H4 (cell line): ENCODE measurements at regions not wholly inside any gene's neighbourhood (a gene's known extent, or its start where the extent isn't known, plus 50 kb on each side); places are given as distances from the start of the nearest gene placed in this dataset.

Experiments
- DNase-seq: peaks from one replicate; pipeline ENCODE4 v3.0.0-alpha.2; 2015; ENCODE audit warnings: low spot score

DNA sequence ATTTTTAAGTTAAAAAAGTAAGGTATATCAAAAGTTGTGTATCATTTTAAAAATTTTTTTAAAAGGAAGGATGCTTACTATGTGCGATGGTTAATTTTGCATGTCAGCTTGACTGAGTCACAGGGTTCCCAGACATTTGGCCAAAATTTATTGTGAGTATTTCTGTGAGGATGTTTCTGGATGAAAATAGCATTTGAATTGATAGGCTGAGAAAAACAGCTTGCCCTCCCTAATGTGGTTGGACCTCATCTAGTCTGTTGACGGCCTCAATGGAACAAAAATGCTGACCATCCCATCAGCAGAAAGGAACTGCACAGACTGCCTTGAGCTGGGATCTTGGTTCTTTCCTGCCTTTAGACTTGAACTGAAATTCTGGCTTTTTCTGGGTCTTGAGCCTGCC, 724.5 kb downstream of the NCAM2 start:
- DNase-seq, result no peak

DNA sequence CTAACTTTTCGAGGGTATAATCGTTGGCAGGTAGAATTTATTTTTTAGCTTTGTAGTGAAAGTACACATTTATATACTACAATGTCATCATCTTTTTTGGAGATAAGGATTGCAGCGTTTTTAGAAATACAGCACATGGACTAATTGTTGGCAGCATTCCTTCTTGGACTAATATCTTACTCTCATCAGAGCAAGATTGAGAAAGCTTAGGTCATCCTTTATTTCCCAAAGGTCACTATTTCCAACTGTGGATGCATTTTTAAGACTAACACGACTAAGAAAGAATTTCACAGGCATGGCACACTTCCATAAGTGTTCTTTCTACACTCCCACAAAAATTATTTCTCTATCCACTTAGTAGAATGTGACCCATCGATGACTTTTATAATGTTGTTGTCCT, 732.3 kb downstream of the NCAM2 start:
- no peak for DNase-seq

DNA sequence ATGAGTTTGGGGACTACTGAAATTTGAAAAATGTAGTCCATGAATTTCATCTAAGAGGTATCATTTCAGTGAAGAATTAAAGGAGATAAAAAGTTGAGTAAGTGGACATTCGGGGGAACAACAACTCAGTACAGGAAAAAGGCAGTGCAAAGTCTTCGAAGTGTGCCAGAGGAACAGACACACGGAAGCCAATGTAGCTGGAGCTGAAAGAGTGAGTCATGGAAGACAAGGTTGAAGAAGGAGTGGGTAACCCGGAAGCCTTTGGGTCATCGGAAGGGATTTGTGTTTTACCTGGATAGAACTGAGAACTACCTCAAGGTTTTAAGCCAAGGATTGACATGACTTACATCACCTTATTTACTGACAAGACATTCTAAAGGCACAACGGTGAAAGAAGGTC, 733.4 kb downstream of the NCAM2 start:
- DNase-seq, result no peak

DNA sequence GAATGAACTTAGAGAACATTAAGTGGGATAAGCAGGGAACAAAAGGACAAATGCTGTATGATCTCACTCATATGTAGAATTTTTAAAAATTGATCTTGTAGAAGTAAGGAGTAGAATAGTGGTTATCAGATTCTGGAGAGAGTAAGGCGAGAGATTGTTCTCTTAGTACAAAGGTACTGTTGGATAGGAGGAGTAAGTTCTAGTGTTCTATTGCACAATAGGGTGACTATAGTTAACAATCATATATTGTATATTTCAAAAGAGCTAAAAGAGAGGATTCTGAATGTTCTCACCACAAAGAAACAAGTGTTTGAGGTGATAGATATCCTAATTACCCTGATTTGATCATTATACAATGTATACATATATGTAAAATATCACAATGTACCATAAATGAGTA, 735.9 kb downstream of the NCAM2 start:
- no peak for DNase-seq

DNA sequence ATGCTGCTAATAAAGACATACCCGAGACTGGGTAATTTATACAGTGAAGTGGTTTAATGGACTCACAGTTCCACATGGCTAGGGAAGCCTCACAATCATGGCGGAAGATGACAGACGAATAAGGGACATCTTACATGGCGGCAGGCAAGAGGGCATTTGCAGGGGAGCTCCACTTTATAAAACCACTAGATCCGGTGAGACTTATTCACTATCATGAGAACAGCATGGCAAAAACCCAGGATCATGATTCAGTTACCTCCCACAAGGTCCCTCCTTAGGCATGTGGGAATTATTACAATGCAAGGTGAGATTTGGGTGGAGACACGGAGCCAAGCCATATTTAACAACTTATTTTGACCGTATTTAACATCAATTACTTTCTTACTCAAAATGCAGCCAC, 739.0 kb downstream of the NCAM2 start:
- DNase-seq, result no peak

DNA sequence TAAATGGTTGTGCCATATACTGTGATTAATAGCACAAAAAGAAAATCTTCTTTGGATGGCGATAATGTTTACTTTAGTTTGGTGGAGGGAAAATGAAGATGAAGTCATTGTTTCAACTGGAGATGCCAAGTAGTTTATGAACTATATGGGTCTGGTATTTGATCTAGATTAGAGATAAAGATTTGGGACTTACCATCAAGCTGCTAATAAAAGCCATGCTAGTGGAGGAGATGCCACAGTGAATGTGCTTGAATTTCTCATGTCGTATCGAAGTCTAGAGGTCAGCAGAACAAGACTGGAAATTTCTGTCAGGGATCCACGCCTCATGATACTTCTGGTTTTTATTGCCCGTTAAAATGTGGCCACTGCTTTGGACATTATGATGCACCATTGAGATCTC, 742.0 kb downstream of the NCAM2 start:
- no peak for DNase-seq

DNA sequence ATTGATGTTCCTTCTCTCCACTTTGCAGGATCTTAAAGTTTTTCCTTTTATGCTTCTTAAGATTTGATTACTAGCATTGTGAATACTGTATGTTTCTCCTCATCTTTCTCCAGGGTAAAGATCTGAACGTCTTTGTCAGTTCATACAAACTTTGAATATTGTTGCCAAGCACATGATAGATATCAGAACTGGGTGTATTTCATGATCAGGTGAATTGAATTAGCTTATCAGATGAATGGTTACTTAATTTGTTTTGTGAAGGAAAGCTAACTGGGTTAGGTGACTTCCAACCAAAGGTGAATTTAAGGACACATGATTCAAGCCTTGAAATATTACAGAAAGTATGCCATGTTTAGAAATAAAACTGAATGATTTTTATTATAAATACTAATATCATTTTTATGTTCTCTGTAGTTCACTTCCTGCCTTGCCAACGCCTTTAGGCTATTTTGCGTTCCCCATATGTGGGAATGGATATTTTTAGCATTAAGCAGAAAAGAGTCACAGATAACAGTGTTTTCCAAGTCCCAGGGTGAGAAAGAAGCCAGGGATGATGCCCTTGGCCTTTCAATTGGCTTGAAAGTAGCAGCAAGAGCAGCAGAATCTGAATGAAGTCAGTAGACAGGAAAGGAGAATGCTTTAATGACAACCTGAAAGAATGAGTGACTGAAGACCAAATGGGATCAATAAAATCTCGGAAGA, 752.1 kb downstream of the NCAM2 start:
- DNase-seq, result no peak

DNA sequence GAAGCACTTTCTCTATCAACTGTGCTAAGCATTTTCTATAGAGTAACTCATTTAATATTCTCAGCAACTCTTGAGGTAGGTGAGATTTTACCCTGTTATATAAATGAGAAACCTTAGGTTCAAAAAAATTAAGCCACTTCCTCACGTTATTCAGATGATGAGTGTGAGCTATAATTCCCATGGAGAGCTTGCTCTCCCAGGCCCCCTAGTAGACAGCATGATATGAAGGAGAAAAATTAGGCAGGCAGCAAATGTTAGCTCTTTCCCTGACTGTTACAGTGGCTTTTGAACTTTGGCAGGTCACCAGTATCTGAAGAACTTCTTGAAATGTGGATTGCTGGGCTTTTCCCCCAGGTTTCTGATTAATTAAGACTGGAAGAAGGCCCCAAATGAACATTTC, 753.1 kb downstream of the NCAM2 start:
- no peak for DNase-seq

DNA sequence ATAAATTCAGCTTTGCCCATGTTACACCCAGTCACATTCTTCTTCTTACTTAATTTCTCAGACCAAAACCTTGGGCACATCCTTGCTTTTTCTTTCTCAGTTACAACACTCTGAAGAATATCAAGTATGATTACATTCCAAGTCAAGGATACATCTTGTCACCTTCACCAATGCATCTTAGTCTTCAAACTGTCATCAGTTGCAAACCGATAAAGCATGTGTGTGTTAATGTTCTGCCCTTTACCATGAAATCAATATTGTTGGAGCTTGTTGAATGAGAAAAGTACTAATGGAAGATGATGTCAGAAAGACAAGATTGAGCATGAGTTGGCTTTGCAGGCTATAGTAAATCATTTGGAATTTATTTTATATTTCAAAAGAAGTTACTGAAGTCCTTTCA, 764.6 kb downstream of the NCAM2 start:
- no peak for DNase-seq

DNA sequence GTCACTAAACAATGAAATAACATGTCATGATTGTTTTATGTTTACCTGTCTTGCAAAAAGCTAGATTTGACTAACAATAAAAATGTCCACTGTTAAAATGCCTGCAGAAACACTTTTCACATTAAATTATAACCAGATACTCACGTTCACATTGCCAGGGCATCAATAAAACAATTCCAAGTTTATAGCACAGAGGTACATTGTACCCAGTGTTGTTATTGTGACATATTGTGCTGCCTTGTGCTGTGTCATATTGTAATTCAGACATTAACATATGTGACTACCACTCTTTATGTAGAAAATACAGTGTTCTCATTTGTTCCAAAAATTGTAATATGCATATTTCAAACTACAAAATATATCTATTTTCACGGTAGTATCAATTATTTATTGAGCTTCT, 766.1 kb downstream of the NCAM2 start:
- DNase-seq, result no peak

DNA sequence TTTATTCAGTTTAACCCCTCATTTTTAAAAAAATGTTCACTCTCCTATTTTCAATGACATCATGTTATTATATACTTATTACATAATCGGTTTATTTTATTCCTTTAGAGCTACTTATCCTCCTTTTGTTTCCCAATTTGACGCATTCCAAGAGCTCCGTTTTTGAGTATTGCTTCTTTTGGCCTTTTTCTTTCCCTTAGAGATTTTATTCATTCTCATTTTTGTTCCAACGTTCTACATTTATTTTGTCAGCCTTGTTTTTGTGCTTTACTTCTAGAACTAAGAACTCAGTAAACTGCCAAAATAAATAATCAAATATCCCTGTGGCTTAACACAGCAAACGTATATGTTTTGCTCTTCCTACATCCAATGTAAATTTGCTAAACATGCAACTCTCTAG, 769.1 kb downstream of the NCAM2 start:
- no peak for DNase-seq

DNA sequence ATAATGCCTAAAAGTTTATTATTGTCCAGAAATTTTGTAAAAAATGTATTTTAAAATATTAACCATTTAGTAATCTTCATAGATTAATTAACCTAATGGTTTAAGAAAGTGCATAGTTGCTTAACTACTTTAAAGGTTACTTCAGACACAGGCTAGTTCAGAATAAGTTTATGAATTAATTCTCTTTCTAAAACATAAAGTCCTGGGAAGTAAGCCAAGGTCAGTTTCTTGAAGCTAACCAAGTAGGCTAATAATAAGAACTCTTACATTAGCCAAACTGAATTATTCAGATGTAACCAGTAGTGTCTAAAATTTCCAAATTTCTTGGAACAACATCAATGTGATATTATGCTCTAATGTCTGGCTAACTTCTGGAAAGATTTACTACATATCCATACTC, 790.4 kb downstream of the NCAM2 start:
- no peak for DNase-seq

DNA sequence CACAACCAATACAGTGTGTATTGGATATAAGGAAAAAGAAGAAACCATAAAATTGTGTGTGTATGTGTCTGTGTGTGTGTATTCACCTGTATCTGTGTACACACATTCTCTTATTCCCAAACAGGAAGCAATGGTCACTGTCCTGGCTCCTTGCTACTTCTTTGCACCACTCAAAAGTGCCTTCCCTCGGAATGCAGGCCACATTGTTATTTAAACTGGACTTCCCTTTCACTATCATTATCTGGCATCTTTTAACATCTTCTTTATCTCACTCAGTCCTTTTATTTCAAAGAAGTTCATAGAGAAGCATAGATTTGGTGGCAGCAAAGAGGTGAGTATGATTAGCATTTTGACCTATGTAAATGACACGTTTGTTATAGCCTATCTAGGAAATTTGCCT, 803.7 kb downstream of the NCAM2 start:
- no peak for DNase-seq

DNA sequence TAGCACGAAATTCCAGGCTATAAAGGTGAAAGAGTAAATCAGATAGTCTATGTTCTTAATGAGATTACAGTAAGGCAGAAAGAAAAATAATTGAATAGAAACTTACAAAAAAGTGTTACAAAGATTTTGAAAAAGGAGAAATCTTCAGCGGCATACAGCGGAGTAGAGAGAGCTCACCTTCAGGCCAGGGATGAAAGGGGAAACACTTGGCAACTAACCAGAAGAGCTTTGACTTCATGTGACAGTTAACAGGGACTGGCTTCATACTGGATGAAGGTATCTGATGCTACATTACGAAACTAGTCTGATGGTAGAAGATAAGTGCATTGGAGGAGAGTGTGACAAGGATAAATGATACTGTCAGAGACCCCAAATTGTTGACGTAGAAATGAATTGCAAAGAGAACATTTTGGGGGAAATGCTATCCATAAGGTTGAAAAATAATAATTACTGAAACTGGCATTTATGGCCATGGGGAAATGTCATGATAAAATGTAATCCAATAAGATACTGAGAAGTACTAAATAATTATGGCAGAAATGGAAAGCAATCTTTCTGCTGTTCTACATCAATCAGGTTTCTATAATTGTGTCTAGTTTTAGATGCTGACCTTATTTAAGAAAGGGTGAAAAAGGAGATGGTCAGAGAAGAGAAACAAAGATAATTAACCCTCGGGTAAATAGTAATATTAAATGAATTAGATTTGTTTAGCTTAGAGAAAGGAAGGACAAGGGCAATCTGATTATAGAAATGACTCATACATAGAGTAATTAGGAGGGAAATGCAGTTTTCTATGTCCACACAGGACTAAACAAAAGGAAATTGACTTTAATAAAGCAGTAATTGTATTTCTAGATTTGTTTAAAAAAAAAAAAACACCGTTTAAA, 808.7 kb downstream of the NCAM2 start:
- no peak for DNase-seq

DNA sequence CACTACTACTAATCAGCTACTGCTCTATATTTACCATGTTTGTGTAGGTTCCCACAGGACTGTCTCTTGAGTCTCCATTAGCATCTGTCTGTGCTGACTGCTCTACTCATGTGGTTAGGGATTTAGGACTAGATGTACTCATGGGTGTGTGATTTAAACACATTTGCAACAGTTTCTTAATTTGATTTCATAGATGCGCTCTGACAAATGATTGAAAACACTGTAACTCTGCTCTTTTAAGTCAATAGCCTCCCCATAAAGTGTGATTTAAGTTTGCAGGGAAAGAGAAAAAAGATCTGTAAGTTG, 809.3 kb downstream of the NCAM2 start:
- DNase-seq, result no peak

DNA sequence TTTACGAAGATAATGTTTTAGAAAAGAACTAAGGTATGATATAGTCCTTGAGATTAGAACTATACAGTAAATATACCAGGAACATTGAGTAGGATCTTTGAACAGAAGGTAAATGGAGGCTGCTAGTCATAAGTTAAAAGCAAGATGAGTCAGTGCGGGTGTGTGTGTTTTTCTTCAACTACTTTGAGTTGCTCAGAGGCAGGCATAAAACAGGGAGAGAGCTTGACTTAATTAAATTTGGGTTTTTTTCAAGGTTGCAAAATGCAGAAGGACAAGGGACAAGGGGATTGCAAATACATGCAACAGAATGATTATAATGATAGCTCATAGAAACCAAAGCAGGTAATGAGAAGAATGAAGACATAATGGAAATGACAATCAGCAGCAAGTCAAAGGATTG, 815.1 kb downstream of the NCAM2 start:
- DNase-seq, result no peak

DNA sequence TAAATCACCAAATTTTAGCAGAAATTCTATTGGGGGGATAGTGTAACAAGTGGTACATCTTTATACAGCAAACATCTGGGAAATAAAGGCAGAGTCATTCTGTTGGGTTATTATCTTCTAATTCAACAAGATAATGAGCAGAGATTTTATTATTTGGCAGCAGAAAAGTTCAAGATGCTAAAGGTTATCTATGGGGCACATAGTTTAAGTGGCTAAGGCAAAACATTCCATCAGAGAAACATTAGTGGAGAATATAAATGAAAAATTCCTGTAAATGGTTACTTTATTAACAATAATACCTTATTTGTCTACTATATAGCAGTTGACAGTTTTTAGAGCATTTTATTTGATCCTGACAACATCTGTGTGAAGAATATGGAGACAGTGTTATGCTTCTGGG, 815.7 kb downstream of the NCAM2 start:
- no peak for DNase-seq

DNA sequence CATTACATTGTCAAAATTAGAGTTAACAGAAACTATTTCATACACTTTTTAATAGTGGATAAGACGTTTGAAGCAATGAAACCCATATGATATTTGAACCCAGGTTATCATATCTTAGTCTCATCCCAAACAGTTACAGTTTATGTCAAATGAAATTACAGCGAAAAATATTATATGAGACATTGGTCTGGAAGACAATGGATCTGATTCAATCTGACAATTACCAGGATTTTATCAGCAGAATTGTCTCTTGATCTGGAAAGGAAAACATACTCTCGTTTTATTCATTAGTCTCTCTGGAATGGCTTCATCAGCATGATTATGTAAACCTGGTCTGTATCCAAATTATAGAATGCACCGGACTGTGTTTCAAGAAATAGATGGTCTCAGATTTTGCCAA, 818.6 kb downstream of the NCAM2 start:
- no peak for DNase-seq

DNA sequence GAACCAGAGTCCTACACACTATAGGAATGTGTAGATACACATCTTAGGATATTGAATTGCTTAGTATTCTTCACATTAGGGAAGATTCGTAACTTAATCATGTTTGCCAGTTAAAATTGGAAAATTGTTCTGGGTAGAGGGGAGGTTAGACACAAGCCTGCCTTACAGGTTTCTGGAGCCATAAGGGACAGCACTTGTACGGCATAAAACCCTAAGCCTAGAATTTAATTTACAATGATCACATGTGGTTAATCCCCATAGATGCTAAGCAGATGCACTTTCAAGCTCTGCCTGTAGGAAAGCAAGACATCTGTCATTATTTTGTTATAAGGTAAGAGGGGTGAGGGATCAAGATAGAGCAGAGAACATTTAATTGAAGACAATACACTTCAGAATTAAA, 820.7 kb downstream of the NCAM2 start:
- DNase-seq, result no peak

DNA sequence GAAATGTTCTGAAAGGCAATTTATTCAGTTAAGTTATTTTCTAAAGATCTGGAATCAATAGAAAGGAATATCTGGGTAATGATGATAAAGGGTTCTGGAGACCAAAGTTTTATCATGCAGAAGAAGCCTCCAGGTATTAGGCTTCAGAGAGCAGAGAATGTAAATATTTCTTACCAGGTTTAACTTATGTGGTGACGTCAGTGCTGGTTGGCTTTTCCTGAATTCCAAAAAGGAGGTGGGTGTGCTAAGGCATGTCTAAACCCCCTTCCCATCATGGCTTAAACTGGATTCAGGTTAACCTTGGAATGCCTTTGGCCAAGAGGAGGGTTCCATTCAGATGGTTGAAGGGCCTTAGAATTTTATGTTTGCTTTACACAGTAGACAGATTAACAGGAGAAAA, 829.9 kb downstream of the NCAM2 start:
- no peak for DNase-seq

DNA sequence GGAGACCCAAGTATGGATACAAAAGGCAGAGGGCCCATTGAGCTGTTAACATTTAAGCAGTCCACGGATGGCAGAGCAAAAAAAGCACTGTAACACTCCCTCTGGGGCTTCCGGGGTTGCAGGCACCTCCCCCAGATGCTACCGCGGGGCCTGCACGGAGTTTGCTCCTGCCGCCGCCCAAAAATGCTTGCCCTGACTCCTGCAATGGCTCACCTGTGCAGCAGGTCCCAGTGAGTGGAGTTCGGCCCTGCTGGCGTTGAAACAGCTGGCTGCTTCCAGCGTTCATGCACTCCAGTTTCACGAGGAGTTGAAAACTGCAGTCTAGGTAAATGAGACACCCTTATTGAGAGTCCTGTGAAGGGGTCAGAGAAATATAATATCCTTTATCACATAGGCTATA, 832.8 kb downstream of the NCAM2 start:
- no peak for DNase-seq

DNA sequence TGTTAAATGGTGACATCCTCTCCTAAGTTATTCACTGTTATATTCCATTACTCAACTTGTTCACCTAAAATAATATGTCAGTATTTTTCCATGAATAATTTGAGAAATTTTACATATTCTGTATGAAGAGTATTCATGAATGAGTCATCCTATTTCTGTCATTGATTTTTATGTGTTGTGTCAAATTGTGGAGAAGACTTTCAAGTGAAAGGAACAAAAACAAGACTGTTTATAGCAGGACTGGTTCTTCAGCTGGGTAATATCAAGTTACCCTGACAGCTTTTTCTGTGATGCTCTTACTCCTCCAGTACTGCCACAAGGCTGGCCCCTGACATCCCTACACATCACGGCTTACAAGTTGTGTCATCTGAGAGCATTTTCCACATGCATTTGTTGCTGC, 847.7 kb downstream of the NCAM2 start:
- DNase-seq, result no peak

DNA sequence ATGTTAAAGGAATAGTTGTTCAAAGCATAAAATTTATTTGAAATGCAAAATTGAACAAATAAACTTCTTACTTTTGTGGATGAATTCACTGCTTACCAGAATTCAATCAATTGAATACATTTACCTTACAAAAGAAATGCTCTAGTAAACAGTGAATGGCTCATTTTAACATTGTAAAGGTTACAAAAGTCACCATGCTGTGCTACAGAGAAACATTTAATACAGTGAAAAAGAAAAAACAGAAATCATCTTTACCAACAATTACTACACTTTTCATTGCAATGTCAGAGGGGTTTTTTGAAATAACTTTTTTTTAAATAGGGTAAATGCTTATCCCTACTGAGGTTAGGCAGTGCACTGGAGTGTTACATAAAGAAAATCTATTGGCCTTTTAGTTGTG, 853.0 kb downstream of the NCAM2 start:
- DNase-seq, result no peak

DNA sequence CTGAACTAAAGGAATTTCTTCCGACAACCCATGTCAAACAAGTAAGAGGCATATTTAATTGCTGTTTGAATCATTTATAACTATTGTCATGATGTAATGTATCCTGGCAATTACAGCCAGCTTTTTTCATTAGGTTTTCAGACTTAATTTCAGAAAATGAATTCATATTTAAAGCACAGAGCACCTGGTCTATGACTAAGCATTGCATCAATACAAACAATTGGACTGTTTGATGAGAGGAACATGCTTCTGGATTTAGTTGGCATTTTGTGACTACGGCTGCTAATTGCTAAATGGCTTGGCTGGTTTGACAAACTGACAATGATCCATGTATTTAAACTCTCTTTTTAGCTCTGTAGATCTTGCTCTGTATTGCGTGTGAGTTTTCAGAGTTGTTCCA, 853.4 kb downstream of the NCAM2 start:
- no peak for DNase-seq
